ENCODE measurements at regions not wholly inside any gene's neighbourhood (a gene's known extent, or its start where the extent isn't known, plus 50 kb on each side); places are given as distances from the start of the nearest gene placed in this dataset.

- TF ChIP-seq, protein P1, sequence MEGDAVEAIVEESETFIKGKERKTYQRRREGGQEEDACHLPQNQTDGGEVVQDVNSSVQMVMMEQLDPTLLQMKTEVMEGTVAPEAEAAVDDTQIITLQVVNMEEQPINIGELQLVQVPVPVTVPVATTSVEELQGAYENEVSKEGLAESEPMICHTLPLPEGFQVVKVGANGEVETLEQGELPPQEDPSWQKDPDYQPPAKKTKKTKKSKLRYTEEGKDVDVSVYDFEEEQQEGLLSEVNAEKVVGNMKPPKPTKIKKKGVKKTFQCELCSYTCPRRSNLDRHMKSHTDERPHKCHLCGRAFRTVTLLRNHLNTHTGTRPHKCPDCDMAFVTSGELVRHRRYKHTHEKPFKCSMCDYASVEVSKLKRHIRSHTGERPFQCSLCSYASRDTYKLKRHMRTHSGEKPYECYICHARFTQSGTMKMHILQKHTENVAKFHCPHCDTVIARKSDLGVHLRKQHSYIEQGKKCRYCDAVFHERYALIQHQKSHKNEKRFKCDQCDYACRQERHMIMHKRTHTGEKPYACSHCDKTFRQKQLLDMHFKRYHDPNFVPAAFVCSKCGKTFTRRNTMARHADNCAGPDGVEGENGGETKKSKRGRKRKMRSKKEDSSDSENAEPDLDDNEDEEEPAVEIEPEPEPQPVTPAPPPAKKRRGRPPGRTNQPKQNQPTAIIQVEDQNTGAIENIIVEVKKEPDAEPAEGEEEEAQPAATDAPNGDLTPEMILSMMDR (IDR thresholded peaks at IDR 0.05): no peak
- no peak for TF ChIP-seq POLR2A (IDR thresholded peaks at IDR 0.05)
- Histone ChIP-seq H3K4me1 (replicated peaks in 1 of 2) (no peaks in the 10 kb centered on the region), H3K27ac (no peak overlapping the region), H3K36me3 (replicated peaks in 1 of 2) (no peaks in the 10 kb centered on the region), H3K9me3 (replicated peaks in 1 of 3) (no peaks in the 10 kb centered on the region), H3K27me3 (no peaks in the 10 kb centered on the region), H3K4me3 (no peak overlapping the region)
- DNase-seq: no peak
- WGBS, 4 donors: 66 to 79% (median 76%) methylated on average over 5 of the region's 5 CpGs
- intact Hi-C loops (cut with DNase I): no loop called here
These were observed 191.4 kb downstream of the ZBTB18 start for GRCh38 chr1:244242446-244242845.

DNA sequence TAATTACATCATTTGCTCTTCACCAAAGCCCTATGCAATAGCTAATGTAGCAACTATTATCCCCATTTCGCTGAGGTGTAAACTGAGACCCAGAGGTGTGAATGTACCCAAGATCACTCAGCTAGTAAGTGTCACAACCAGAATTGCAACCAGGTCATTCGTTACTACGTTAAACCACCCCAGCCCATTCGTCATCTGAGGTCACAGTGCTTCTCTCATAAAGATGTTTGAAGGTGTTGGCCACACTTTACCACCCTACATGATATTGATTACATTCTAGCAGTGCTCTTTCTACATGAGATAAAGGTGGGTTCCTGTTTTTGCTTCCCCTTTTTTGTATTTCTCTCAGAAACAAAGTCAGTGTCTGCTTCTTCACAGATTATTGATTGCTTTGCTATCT lies 195.3 kb downstream of the ZBTB18 start:
- Histone ChIP-seq H3K9me3 (replicated peaks in 1 of 3) (no peaks in the 10 kb centered on the region), H3K36me3 (replicated peaks in 1 of 2) (no peaks in the 10 kb centered on the region), H3K27me3 (no peaks in the 10 kb centered on the region), H3K27ac (no peak overlapping the region), H3K4me1 (replicated peaks in 1 of 2) (no peaks in the 10 kb centered on the region), H3K4me3 (no peak overlapping the region)
- no peak for DNase-seq
- intact Hi-C loops (cut with DNase I): no loop called here
- 69 to 78% (median 73%) methylated on average over 4 of the region's 4 CpGs for WGBS, 4 donors
- TF ChIP-seq POLR2A (IDR thresholded peaks at IDR 0.05): no peak
- TF ChIP-seq, protein P1 (IDR thresholded peaks at IDR 0.05): no peak

DNA sequence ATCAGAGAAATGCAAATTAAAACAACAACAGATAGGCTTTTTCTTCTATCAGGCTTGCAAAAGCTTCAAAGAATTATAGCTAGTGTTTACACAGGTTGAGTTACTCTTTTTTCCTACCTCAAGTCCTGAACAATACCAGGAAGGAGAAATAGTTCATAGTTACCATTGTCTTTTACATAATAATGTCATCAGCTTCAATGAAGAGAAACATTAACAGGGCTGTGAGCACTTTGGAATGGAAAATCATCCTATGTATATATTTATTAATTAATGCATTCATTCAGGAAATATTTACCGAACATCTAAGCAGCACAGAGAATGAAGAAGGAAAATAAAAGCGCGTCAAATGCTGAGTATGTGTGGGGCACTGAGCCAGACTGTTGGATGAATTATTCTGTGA lies 197.3 kb downstream of the ZBTB18 start:
- no peak overlapping the region for H3K4me3 ChIP-seq
- TF ChIP-seq, protein P1 (IDR thresholded peaks at IDR 0.05): no peak
- TF ChIP-seq POLR2A (IDR thresholded peaks at IDR 0.05): no peak
- 81 to 87% (median 83%) methylated on average over 3 of the region's 3 CpGs for WGBS, 4 donors
- no peaks in the 10 kb centered on the region for H3K4me1 ChIP-seq (replicated peaks in 1 of 2)
- no peaks in the 10 kb centered on the region for H3K36me3 ChIP-seq (replicated peaks in 1 of 2)
- no peaks in the 10 kb centered on the region for H3K27me3 ChIP-seq
- no peak for DNase-seq
- H3K27ac ChIP-seq: no peak overlapping the region
- no peaks in the 10 kb centered on the region for H3K9me3 ChIP-seq (replicated peaks in 1 of 3)
- intact Hi-C loops (cut with DNase I): no loop called here

- Histone ChIP-seq H3K4me3 (no peak overlapping the region), H3K9me3 (replicated peaks in 1 of 3) (no peaks in the 10 kb centered on the region), H3K27ac (no peak overlapping the region), H3K27me3 (no peaks in the 10 kb centered on the region), H3K36me3 (replicated peaks in 1 of 2) (no peaks in the 10 kb centered on the region), H3K4me1 (replicated peaks in 1 of 2) (no peaks in the 10 kb centered on the region)
- no peak for DNase-seq
- TF ChIP-seq, protein P1 (IDR thresholded peaks at IDR 0.05): no peak
- TF ChIP-seq POLR2A (IDR thresholded peaks at IDR 0.05): no peak
- intact Hi-C loops (cut with DNase I): no loop called here
- WGBS, 4 donors: 83 to 92% (median 89%) methylated on average over 4 of the region's 4 CpGs
These were observed 199.5 kb downstream of the ADSS2 start for GRCh38 chr1:244252211-244252610.
